ENCODE measurements at regions not wholly inside any gene's neighbourhood (a gene's known extent, or its start where the extent isn't known, plus 50 kb on each side); places are given as distances from the start of the nearest gene placed in this dataset.

DNA sequence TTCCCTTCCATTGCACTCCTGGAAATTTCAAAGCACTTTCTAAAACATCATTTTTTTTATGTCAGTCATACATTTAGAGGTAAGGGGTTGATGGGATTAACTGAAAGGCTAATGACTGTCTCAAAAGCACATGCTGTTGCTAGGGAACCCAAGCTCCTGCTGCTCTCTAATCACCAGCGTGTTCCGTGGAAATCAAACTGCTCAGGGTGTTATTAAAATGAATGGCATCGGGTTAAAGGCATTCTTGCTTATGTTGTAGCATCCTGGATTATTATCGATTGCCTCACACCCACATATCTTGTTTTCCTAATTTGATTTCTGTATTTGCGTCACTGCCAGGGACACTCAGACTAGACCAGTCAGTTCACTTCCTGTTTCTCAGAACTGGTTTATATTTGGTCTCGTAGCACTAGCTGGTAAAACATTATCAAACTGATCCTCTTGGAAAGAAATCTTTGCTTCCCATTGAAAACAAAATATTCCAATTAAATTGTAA lies 216.5 kb upstream of the MKLN1 start:
- no peak for DNase-seq

DNA sequence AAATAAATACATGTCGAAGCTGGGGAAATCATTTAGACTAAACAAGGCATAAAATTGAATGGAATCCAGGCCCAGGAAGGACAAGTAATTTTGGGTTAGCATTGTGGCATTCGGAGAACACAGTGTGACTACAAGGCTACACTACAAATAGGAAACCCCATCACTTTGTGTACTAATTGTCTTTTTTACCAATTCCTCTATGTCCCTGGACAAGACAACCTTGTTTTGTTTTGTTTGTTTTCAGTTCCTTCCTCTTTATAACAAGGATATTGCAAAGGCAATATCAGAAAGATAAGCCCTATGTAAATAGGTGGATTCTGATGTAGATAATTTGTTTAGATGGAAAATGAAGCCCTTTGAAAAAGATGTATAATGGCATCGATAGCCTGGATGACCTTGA lies 215.9 kb upstream of the MKLN1 start:
- DNase-seq = no peak

DNA sequence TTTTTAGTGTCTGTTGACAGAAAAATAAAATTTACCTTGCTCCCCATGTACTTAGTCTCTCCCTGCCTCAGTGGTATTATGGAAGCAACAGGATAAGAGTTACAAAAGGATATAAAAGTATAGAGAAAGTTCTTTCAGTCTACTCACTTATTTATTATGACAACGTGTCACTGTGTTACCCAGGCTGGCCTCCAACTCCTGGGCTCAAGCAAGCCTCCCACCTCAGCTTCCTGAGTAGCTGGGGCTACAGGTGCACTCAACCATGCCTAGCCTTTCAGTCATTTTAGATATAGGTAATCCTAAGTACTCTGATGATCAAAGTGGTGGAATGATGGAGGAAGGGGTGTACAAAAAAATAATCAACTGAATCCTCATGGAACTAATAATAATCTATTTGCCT lies 215.2 kb upstream of the MKLN1 start:
- DNase-seq = no peak

DNA sequence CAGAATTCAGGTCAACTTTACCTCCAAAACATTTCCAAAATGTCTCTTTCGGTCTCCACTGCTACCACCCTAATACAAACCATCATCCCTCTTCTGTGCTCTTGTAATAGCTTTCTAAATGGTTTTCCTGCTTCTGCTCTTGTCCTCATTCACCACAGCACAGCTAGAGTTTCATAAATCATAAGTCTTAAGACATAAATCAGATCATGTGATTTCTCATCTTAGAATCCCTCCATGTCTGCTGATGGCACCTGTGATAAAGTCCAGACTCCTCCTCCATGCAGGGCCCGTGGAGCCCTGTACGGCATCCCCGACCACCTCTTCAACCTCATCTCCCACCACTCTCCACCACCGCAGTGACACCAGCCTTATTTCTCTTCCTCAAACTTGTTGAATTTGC lies 212.3 kb upstream of the MKLN1 start:
- DNase-seq = no peak

DNA sequence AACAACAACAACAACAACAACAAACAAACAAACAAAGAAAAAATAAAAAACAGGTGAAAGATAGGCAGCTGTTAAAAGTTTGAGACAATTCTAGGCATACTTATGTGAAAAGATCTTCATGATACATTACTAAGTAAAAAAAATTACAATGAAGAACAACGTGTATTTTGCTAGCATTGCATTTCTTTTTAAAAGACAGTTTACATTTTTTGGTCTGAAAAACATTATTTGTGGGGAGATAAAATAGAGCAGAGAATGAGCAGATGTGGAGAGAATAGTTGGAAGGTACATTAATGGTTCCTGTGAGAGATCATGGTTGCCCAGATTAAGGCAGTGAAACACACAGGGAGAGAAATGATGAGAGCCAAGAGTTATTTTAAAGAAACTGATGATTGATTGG lies 210.2 kb upstream of the MKLN1 start:
- no peak for DNase-seq

DNA sequence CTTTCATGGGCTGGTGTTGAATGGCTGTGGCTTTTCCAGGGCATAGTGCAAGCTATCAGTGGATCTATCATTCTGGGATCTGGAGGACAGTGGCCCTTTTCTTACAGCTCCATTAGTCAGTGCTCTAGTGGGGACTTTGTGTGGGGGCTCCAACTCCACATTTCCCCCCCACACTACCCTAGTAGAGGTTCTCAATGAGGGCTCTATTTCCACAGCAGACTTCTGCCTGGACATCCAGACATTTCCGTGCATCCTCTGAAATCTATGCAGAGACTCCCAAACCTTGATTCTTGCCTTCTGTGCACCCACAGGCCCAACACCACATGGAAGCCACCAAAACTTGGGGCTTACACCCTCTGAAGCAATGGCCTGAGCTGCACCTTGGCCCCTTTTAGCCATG lies 208.3 kb upstream of the MKLN1 start:
- no peak for DNase-seq

DNA sequence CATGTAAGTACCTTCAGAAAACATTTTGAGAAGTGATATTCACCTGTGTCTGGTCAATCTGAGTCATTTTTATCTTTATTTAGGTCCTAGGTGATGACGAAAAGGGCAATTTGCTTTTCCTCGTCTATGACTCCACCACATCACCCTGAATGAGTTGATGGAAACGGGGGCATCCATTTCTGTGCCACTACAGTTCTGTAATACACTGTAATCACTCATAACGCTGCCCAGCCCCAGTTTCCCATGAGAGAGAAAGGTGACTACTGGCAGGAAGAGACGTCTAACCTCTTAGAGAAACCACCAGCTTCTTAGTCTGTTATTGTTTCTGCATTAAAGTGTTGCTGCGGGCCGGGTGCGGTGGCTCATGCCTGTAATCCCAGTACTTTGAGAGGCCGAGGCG lies 205.3 kb upstream of the MKLN1 start:
- DNase-seq = no peak

DNA sequence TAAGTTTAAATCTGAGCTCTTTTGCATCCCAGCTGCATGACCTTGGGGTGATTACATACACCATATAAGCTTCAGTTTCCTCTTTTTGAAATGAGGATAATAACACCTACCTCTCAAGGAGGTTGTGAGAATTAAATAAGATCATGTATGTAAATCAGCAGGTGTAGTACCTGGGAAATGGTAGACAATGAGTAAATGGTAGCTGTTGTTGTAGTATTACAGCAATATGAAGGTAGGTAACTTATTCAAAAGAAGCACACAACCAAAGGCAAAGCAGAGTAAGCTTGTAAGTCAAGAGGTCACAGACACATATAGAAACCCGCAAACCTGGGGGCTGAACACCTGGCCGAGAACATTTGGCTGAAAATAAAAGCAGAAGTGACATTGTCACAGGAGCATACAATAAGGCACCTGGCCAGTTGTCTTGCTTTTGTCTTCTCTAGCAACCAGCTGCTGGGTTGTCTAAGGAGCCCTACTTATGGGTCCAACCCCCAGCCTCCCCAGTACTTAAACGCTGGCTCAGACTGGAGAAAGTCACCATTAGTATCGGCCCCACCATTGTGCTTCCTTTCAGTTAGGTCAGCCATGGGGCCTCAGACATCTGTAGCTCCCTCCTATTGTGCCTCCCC lies 203.6 kb upstream of the MKLN1 start:
- DNase-seq = no peak

DNA sequence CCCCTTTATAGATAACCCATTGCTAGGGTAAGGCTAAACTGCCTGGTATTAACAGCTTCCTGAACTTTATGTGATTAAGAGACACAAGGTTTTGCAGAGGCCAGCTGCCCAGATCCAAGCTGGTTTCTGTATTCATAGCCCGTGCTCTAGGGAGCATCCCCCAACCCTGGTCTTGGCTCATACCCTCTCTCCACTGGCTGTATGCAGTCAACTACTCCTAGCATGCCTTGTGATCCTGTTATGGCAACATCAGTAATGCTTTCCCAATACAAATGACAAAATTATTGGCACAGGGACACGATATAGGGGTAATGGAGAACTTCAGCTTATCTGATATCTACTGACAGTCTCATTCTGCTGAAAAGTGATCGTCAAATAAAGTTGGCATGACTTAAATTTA lies 202.8 kb upstream of the MKLN1 start:
- no peak for DNase-seq

DNA sequence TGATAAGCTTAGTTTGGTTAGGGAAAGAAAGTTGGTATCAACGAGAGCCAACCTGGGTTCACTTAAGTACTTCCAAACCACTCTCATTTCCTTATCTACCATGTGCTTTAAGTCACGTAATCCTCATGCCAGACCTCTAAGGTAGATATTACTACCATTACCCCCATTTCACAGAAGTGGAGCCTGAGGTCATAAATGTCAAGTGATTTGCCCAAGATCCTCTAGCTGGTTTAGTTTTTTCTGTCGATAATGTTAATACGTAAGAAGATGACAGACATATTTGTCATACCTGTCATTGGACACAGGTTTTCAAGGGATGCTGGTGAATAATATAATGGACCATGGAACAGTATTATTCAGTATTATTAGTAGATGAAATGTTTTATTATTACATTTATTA lies 197.4 kb upstream of the MKLN1 start:
- no peak for DNase-seq

DNA sequence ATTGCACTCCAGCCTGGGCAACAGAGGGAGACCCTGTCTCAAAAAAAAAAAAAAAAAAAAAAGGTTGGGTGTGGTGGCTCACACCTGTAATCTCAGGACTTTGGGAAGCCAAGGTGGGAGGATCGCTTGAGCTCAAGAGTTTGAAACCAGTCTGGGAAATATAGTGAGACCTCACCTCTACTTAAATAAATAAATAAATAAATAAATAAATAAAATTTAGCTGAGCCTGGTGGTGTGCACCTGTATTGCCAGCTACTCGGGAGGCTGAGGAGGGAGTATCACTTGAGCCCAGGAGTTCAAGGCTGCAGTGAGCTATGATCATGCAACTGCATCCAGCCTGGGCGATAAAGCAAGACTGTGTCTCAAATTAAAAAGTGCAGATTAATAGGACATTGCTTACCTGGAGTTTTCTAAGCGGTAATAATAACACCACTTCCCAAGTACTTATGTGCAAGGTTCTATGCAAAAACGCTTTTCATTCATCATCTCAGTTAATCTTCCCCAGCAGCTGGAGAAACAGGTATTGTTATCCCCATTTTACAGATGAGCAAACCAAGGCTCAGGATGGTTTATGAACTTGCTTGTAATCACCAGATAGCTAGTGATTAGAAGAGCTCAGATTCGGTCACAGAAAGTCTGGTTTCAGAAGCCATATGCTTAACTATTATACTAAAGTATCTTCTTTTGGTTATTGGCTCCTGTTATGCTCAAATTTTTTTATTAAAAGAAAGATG lies 196.5 kb upstream of the MKLN1 start:
- no peak for DNase-seq

DNA sequence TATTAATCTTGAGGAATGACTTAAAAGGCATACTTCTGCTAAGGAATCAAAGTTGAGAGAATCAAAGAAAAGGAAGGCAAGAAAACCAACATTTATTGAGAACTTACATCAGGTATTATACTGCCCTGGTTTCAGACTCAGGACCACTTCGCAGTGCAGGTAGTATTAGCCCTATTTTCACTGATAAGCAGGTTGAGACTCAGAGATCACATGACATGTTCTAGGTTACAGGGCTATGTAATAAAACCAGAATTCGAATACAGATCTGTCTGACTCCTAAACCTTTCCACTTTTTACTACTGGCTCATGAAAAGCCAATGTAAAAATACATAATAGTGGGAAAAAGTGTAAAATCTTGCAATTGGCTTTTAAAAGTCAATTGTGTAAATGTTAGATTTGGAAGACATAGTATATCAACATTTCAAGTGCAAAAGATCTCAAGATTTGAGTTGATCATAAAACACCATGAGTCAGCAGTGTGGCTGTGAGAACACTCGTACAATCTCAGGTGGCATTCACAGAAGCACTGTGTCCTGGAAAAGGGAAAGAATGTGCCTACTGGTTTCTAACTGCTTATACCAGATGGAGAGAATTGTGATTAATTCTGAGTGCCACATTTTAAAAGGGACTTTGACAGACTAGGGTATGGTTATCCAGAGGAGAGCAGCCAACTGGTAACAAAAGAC lies 195.8 kb upstream of the MKLN1 start:
- DNase-seq = no peak

DNA sequence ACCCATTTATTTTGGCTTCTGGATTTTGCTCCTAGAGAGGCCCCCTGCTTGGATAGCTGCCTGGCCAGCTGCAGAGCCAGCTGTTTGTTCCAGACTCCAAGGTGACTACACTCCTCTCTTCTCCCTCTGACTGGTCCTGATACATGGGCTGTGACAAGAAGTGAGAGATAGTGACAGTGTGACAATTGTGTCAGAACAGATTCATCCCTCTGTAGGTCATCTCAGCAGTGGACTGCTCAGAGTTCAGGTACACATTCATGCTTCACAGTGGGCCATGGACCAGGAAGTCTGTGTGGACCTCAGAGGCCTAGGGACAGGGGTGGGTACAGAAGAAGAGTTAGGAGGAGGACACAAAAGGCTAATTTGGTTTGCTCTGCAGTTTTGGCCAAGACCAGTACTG lies 188.2 kb upstream of the MKLN1 start:
- DNase-seq = no peak

DNA sequence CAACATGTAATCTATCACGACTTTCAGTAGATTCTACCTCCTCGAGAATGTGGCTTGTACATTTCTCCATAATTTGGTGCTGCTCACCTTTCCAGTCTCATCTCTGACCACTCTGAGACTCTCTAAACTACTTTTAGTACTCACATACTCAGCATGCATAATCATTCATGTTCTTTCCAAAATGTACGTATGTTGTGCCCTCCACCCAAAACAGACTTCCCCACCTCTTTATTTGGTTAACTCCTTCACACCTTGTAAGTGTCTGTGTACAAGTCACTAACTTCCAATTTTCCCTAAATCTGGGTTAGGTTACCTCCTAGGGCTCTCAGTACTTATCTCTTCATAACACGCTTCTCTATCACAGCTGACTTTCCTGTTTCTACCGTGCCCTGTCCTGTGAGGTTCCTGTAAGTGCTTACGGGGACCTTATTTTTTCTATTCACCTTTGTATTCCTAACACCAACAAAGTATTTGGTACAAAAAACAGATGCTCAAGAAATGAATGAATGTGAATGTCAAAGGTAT lies 186.2 kb upstream of the MKLN1 start:
- DNase-seq = no peak

DNA sequence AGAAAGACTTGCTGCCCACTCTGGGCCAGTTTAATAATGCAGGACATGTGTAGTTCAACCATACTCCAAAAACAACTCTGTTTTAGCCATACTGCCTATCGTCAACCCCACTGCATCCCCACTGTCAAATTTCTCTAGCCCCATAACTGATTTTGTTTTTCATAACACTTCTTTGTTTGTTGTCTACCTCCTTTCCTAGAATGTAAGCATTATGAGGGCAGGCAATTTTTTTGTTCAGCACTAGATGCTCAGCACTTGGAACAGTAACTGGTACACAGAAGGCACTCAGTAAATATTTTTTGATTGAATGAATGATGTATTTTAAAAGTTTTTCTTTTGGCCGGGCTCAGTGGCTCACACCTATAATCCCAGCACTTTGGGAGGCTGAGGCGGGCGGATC lies 183.8 kb upstream of the MKLN1 start:
- no peak for DNase-seq

DNA sequence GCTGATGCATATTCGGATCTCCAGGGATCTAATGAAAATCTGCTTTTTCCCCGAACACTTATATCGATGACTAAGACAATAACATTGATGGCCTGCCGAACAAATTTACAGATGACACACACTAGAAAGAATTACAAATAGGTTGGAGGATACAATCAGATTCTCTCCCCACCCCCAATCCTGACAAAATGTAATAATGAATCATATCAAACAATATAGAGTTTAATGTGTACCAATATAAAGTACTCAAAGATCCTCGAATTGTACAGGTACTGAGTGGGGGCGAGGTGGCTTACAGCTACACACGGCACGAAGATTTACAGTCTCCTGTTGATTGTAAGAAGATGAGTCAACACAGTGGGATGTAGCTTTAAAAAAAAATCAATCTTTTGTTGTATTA lies 182.7 kb upstream of the MKLN1 start:
- no peak for DNase-seq

DNA sequence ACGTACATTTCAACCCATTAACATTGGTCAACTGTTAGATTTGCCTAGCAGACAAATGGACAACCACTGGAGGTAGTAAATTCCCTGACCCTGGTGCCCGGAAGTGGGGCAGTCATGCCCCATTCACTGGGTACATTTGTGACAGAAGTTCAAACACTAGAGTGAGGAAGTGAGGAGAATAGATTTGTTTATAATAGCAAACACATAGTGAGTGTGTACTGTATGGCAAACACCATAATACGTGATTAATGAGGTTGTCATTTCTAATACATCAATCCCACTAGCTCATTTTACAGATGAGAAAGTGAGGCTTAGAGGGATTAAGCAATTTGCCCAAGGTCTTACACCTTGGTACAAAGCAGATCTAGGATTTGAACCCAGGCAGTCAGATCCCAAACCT lies 181.9 kb upstream of the MKLN1 start:
- DNase-seq = no peak

DNA sequence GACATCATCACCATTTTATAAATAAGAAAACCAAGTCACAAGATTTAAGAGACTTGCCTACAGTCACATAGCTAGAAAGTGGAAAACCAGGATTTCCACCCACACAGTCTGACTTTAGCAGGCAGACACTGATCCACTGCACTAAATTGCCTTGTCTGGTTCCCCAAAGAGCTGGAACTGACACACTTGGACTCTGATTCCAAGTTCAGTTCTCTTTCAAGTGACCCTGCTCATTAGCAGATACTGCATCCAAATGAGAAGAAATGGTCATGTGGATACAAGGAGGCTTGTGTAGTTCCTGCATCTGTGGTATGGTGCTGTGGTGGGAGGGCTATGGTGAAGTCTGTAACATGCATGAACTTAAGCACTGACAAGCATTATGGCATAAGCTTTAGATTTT lies 180.1 kb upstream of the MKLN1 start:
- no peak for DNase-seq

DNA sequence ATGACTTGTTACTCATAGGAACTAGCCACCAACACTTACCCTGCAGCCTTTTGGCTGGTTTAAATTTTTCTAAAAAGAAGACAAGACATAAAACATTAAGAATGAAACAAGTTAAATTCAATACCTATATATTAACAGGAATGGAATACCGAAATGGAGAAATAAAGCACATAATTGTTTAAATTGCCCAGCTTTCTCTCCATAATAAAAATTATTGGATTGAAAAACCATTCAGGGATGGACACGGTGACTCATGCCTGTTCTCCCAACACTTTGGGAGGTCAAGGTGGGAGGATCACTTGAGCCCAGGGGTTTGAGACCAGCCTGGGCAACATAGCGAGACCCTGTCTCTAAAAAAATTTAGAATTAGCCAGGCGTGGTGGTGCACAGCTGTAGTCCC lies 179.4 kb upstream of the MKLN1 start:
- no peak for DNase-seq

DNA sequence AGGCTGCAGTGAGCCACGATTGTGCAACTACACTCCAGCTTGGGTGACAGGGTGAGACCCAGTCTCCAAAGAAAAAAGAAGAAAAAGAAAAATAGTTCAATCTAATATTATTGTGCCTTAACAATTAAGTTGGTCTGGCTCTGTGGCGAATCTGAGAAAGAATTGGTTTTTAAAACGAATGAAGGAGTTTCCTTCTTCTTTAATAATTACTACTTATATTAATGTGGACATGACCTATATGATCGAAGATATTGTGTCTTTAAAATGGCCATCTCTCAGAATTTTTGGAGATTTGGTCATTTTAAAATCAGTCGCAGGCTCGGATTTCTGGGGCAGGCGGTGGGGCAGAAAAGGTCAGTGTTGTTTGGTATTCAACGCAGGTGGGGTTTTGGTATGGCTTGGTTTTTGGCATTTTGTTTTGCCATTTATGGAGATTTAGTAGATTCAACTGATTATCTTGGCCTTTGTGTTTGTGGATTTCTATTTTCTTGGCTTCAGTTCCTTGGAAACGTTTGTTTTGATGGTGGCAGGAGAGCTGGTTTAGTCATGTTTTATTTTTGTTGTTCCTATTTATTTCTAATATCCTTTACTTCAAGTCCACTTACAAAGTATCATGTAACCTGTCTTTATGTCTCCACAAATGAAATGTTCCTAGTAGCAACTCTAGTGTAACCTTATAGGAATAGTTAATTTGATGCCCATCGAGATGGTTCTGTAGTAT lies 178.8 kb upstream of the MKLN1 start:
- DNase-seq = no peak

DNA sequence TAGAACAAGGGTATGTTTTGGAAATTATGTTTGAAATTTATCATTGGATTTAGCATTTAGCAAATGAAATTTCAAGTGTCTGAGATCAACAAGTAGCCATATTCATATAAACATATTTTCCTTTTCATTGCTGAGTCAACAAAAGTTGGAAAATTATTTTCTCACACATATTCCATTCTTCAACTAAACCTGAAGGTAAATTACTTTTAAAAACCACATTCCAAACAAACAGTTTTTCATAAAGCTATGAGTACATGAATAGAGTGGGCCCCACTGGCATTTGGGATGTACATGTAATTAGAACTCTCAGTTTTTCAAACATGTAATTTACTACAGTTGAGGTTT lies 178.3 kb upstream of the MKLN1 start:
- DNase-seq = no peak

DNA sequence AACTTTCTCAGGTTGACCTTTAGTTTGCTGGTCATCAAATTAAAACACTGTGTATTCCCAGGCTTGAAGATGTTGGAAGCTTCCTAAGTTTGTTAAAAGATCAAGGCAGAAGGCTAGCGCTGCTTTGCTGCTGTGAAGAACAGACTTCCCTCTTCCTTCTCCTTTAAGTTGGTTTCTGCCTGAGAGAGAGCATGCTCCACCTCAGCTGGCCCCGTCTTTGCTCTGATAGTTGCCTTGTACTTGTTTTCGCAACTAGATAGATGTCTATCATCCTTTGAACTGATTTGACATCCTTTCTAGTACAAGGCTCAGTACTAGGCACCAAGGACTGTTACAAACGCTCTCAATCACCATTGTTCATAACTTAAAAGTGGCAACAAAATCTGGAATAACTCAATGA lies 177.8 kb upstream of the MKLN1 start:
- no peak for DNase-seq

DNA sequence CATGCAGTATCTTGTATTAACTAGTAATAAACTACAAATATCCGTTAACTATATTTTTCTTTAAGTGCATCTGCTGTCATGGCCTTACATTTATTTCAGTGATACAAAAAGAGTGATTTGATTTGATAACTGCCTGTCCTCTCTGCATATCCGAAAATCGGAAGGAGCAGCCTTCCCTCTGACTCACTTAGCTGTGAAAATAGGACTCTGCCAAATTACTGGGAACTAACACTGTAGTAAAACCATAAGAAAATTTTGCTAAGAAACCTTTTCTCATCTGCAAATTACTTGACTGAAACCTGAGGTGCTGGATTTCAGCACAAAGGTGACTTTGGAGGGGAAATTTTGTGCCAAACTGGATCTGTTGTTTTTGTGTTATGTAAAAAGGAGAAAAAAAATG lies 176.6 kb upstream of the MKLN1 start:
- DNase-seq = no peak

DNA sequence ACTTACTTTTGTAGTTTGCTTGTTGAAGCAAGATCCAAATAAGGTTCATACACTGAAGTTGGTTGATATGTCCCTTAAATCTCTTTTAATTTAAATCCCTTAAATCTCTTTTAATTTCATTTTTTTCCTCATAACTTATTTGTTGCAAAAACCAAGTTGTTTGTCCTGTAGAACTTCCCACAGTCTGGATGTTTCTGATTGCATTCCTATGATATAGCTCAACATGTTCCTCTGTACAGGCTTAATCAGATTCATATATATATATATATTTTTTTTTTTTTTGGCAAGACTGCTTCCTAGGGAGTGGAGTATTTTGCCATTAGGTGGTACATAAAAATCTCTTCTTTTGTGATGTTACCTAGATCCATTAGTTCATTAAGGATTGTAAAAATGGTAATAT lies 174.9 kb upstream of the MKLN1 start:
- no peak for DNase-seq

Measured in activated gamma-delta T cell treated with Interleukin-2 at 50 U/mL for 16 hours (primary cell).